Left lung (tissue), 4 donors: ENCODE measurements at regions not wholly inside any gene's neighbourhood (a gene's known extent, or its start where the extent isn't known, plus 50 kb on each side); places are given as distances from the start of the nearest gene placed in this dataset.

ENCODE experiments used
- ATAC-seq: fragments of 200-7000 bp; cut with Tn5 transposase; one replicate; pipeline ENCODE4 v1.9.1; 2020; ENCODE audit warnings: moderate library complexity
- DNase-seq, 4 donors: peaks; one replicate each; pipeline ENCODE4 v3.0.0-alpha.2; 2013 to 2020
- H3K27ac ChIP-seq, 2 donors: fragments of 200-600 bp; sonication (generic) in 1 of 2; one replicate each; pipeline versions ENCODE4 v1.5.0 to v1.8.0; 2020 to 2021
- H3K27me3 ChIP-seq, 2 donors: fragments of 200-600 bp; sonication (generic) in 1 of 2; one replicate each; pipeline versions ENCODE4 v1.5.0 to v1.8.0; 2020 to 2021
- H3K36me3 ChIP-seq, 2 donors: fragments of 200-600 bp; sonication (generic) in 1 of 2; one replicate each; pipeline versions ENCODE4 v1.5.0 to v1.8.0; 2020 to 2021
- H3K4me1 ChIP-seq, 2 donors: fragments of 200-600 bp; one replicate each; pipeline ENCODE4 v1.8.0; 2021
- H3K4me3 ChIP-seq, 2 donors: fragments of 200-600 bp; sonication (generic) in 1 of 2; one replicate each; pipeline versions ENCODE4 v1.5.0 to v1.8.0; 2020 to 2021; ENCODE audit warnings: mild to moderate bottlenecking in 1 of 2
- H3K9me3 ChIP-seq, 2 donors: fragments of 200-600 bp; sonication (generic) in 1 of 2; one replicate each; pipeline versions ENCODE4 v1.5.0 to v1.8.0; 2020 to 2021
- CTCF ChIP-seq, 2 donors: fragments of 200-600 bp; sonication (generic) in 1 of 2; IDR thresholded peaks; one replicate each; pipeline versions ENCODE4 v1.5.0 to v1.8.0; 2021; ENCODE audit warnings: antibody characterized with exemption in 2 of 2
- intact Hi-C, 2 donors: fragments of 100-400 bp; cut with DNase I; formaldehyde crosslinking; loops; one replicate each; pipeline versions ENCODE4 v1.11.2 to v1.14.2; 2022
- donor health status: DM: no; HTN: yes; CAD: no.
- donor health status: DM: no; HTN: no; CAD: no.

GRCh38 chr2:8172661-8173060 is 509.2 kb upstream of the ID2 start:
- Histone ChIP-seq H3K4me3 (no peak overlapping the region), H3K27me3 (no peaks in the 10 kb centered on the region), H3K36me3 (no peaks in the 10 kb centered on the region), H3K4me1 (no peaks in the 10 kb centered on the region), H3K27ac (no peak overlapping the region), H3K9me3 (no peaks in the 10 kb centered on the region)
- no peak for TF ChIP-seq CTCF (IDR thresholded peaks at IDR 0.05)
- ATAC-seq (no peak), DNase-seq (no peak)
- intact Hi-C loops = no loop called here

- H3K27me3 ChIP-seq = no peaks in the 10 kb centered on the region
- TF ChIP-seq CTCF (IDR thresholded peaks at IDR 0.05) = no peak
- no peak overlapping the region for H3K27ac ChIP-seq
- ATAC-seq = no peak
- DNase-seq = no peak
- H3K4me1 ChIP-seq = no peaks in the 10 kb centered on the region
- no peak overlapping the region for H3K4me3 ChIP-seq
- intact Hi-C loops = no loop called here
- H3K36me3 ChIP-seq = no peaks in the 10 kb centered on the region
- H3K9me3 ChIP-seq = no peaks in the 10 kb centered on the region
Observed at GRCh38 chr2:8174641-8175257, 507.1 kb upstream of the ID2 start.

GRCh38 chr2:8176887-8177286 is 505.0 kb upstream of the ID2 start:
- Histone ChIP-seq H3K4me3 (no peak overlapping the region), H3K27ac (peak overlapping the region in 1 of 2 donors; percentile 80), H3K36me3 (no peaks in the 10 kb centered on the region), H3K9me3 (no peaks in the 10 kb centered on the region), H3K27me3 (no peaks in the 10 kb centered on the region), H3K4me1 (no peaks in the 10 kb centered on the region)
- peak; percentile 58 for ATAC-seq
- DNase-seq = no peak
- intact Hi-C loops = no loop called here
- no peak for TF ChIP-seq CTCF (IDR thresholded peaks at IDR 0.05)

GRCh38 chr2:8177566-8177965 is 504.3 kb upstream of the ID2 start:
- Histone ChIP-seq H3K9me3 (no peaks in the 10 kb centered on the region), H3K4me1 (no peaks in the 10 kb centered on the region), H3K27ac (peak overlapping the region in 1 of 2 donors; percentile 80), H3K27me3 (no peaks in the 10 kb centered on the region), H3K36me3 (no peaks in the 10 kb centered on the region), H3K4me3 (no peak overlapping the region)
- ATAC-seq = no peak
- DNase-seq = no peak
- no peak for TF ChIP-seq CTCF (IDR thresholded peaks at IDR 0.05)
- intact Hi-C loops = no loop called here

GRCh38 chr2:8178911-8179310 is 502.9 kb upstream of the ID2 start:
- Histone ChIP-seq H3K4me3 (no peak overlapping the region), H3K27ac (no peak overlapping the region), H3K9me3 (no peaks in the 10 kb centered on the region), H3K36me3 (no peaks in the 10 kb centered on the region), H3K27me3 (no peaks in the 10 kb centered on the region), H3K4me1 (no peaks in the 10 kb centered on the region)
- intact Hi-C loops = no loop called here
- peak; percentile 17 for ATAC-seq
- no peak for TF ChIP-seq CTCF (IDR thresholded peaks at IDR 0.05)
- DNase-seq = peak in 1 of 4 donors; percentile 53
